H1 (cell line): ENCODE measurements at regions not wholly inside any gene's neighbourhood (a gene's known extent, or its start where the extent isn't known, plus 50 kb on each side); places are given as distances from the start of the nearest gene placed in this dataset.

ENCODE experiments used
- NANOG ChIP-seq: IDR thresholded peaks from 2 replicates; pipeline ENCODE4 v1.6.1; 2011; ENCODE audit warnings: low read length, low read depth, mild to moderate bottlenecking, inconsistent platforms; ENCODE audit not compliant: insufficient read depth, poor library complexity, severe bottlenecking

DNA sequence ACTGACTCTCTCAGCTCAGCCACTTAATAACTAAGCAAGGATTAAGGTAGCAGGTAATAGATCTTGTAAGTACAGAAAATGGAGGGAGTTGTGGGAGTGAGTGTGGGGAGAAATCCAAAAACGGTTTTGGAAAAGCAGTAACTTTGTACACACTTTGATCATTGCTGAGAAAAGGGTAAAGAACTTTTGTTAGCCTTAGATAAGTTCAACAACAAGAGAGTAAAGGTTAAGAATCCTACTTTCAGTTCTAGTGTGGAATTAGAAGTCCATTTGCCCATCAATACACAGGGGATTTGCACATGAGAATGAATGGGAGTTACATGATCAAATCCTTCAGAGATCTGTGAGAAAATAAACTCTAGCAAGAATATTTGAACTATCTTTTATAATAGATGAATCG lies 528.7 kb downstream of the SOX2 start (continued):
- TF ChIP-seq NANOG, result no peak
